ENCODE measurements at regions not wholly inside any gene's neighbourhood (a gene's known extent, or its start where the extent isn't known, plus 50 kb on each side); places are given as distances from the start of the nearest gene placed in this dataset.

DNA sequence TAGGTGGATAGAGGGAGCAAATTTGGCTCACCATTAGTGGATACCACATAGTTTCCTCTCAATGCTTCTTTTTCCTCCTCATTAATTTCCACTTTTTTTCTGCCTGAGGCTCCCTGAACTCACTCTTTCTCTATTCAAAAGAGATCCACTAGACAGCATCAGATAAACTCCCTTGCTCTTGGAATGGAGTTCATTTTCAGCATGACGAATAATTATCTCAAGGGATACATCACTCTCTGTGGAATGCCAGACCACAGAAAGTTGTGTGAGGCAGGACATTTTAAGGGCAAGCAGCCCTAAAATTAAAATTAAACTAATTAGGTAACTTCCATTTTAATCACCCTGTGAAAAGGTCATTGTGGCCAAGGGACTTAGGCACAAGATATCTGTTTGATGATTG lies 1920.1 kb upstream of the CELF4 start:
- TF ChIP-seq, protein P1, sequence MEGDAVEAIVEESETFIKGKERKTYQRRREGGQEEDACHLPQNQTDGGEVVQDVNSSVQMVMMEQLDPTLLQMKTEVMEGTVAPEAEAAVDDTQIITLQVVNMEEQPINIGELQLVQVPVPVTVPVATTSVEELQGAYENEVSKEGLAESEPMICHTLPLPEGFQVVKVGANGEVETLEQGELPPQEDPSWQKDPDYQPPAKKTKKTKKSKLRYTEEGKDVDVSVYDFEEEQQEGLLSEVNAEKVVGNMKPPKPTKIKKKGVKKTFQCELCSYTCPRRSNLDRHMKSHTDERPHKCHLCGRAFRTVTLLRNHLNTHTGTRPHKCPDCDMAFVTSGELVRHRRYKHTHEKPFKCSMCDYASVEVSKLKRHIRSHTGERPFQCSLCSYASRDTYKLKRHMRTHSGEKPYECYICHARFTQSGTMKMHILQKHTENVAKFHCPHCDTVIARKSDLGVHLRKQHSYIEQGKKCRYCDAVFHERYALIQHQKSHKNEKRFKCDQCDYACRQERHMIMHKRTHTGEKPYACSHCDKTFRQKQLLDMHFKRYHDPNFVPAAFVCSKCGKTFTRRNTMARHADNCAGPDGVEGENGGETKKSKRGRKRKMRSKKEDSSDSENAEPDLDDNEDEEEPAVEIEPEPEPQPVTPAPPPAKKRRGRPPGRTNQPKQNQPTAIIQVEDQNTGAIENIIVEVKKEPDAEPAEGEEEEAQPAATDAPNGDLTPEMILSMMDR (IDR thresholded peaks at IDR 0.05; ENCODE audit: insufficient read depth, low read depth, low read length): no peak
- no peak for TF ChIP-seq EZH2 (IDR thresholded peaks at IDR 0.05; ENCODE audit: insufficient read depth, low read length)
